HG02763 (cell line): ENCODE measurements at regions not wholly inside any gene's neighbourhood (a gene's known extent, or its start where the extent isn't known, plus 50 kb on each side); places are given as distances from the start of the nearest gene placed in this dataset.
"Not testable (repeated sequence)": the region's sequence is repeated elsewhere in the genome, so short reads cannot be mapped to it uniquely, and the experiment has no call there.

Experiments used
- ATAC-seq: cut with Tn5 transposase; IDR thresholded peaks from one replicate; pipeline ENCODE4 v1.9.1; 2021; ENCODE audit warnings: mild to moderate bottlenecking, moderate library complexity; ENCODE audit not compliant: unreplicated experiment

GRCh38 chr7:91397612-91398011 is 133.4 kb downstream of the FZD1 start:
- no peak for ATAC-seq

GRCh38 chr7:91398341-91398740 is 134.1 kb downstream of the FZD1 start:
- ATAC-seq, result no peak

GRCh38 chr7:91405092-91405788 is 141.0 kb downstream of the FZD1 start:
- ATAC-seq, result no peak

DNA sequence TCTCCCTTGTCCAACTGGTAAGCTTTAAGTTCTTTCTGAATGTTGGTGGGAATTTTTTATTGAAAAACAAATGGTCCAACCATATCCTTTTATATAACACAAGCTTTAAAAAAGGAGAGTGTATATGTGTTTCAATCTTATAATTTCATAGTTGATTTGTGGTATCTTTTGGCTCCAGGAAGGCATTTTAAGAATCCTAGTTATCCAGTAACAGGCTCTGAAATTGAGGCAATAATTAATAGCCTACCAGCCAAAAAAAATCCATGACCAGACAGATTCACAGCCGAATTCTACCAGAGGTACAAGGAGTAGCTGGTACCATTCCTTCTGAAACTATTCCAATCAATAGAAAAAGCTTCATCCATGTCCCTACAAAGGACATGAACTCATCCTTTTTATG is 141.6 kb downstream of the FZD1 start:
- ATAC-seq, result not testable (repeated sequence)

DNA sequence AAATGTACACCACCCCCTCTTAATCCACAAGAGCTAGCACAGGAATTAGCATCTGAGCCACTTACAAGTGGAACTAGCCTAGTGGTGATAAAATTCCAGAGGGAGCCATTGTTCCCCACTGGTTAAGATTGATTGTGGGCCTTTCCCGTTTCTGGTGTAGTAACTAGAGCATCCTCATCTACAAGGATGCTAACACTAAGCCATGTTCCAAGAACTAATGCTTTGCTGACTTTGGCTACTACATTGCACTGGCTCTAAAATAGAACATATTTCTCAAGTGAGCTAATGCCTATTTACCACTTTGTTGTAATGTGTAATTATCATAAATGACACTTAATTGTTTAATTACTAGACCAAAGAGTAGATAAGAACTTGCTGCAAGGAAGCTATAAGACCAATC is 143.7 kb downstream of the FZD1 start:
- ATAC-seq, result no peak

- no peak for ATAC-seq
Observed at GRCh38 chr7:91408388-91409154, 144.3 kb downstream of the FZD1 start.

DNA sequence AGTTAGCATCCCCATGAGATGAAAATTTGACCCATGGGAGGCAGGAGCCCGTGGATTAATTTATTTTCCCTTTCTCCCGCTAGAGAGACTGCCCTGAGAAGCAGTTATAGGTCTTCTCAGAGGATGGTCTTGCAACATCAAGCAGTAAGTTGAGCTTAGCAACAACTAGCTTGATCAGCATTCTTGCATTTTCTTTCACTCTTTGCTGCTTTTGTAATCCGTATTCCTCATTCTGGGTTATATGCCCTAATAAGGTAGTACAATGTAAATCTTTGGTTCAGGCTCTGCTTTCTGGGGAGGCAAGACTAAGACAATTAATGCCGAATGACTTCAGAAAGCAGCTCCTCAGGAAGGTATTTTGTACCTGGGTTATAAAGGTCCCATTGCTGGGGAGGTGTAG is 146.8 kb downstream of the FZD1 start:
- no peak for ATAC-seq

DNA sequence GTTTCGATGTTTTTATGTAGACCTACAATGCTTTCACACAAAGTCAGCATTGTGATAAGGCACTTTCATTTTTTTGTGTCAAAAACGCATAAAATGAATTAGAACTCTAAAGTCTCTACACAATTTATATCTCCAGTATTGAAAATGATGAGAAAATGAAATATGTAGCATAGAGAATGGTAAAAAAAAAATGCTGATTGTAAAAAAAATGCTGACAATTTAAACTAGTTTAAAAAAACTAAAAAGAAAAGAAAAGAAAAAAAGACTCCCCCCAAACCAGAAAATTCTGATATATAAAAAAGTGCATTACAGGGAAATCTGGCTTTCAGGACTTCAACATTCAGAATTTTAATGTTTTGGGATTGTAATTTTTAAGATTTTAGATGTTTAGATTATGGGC is 148.1 kb downstream of the FZD1 start:
- ATAC-seq, result no peak

- no peak for ATAC-seq
Observed at GRCh38 chr7:91414734-91415133, 150.5 kb downstream of the FZD1 start.

DNA sequence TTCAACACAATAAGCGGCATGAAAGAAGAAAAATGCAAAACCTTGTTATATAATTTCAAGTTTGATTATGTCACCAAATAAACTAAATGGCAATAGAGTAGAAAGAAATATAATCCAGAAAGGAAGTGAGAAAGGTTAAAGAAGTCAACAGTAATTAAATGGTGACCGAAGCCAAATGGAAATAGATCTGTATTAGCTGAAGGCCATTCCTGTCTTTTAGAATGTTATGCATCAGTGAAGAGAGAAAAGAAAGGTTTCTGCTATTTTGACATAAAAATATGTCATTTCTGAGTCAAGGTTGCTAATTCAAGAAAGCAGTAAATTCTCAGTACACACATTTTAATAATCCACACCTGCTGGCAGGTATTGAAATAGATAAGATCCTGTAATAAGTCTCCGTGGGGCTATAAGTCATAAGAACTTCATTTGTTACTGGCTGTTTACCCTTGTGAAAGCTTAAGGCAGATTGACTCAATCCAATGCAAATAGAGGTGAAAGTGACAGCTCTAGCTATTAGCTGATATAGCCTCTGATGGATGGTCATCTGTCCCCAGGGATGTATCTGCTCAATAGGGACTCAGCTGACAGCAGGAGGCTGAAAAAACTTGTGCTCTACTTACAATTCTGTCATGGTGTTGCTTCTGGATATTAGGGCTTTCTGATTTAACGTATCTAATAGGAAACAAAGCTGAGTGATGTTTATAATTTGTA is 152.1 kb downstream of the FZD1 start:
- ATAC-seq, result no peak

- ATAC-seq, result no peak
Observed at GRCh38 chr7:91420606-91421005, 156.4 kb downstream of the FZD1 start.

GRCh38 chr7:91421018-91421417 is 156.8 kb downstream of the FZD1 start:
- ATAC-seq, result no peak

DNA sequence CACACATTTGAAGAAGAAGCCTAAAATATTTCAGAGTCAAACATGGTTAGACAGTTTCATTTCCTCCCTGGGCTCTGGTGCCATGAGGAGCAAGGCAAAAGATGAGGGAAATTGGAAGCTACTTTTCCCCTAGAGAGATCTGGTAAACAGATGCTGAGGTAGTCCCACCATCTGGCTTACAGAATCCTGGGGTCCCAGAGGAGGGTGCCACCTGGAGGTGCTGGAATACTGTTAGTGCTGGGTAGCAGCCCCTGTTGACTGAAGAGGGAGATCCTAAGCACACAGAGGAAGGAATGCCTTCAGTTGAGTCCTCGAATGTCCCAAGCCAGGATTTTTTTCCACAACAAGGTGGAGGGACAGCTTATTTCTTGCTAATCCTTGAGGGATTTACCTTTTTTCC is 160.1 kb downstream of the FZD1 start:
- no peak for ATAC-seq

GRCh38 chr7:91425149-91425548 is 160.9 kb downstream of the FZD1 start:
- no peak for ATAC-seq

- no peak for ATAC-seq
Observed at GRCh38 chr7:91427051-91427450, 162.8 kb downstream of the FZD1 start.

DNA sequence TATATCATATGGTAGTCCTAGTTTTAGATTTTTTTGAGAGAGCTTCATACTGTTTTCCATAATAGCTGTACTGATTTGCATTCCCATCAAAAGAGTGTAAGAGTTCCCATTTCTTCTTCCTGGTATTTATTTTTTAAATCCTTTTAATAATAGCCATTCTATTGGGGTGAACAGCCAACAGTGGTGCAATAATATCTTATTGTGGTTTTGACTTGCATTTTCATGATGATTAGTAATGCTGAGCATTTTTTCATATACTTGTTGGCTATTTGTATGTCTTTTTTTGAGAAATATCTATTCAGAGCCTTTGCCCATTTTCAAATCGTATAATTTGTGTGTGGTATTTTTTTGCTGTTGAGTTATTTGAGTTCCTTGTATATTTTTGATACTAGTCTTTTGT is 167.4 kb downstream of the FZD1 start:
- no peak for ATAC-seq

DNA sequence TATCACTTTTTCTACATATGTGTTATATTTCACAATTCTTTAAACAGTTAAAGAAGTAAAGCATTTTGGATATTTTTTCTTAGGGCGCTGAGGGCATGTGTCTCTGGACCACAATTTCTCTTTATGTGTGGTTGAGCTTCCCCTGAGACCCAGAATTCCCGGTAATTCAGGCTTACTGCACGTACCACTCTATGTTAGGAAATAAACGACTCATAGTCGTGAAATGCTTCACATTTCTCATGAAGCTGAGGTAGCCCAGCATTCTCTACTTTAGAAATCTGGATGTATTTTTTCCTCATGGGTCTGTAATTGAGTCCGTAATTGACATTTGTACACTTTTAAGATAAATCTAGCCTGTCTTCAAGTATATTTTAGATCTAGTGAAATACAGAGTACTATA is 170.6 kb downstream of the FZD1 start:
- ATAC-seq, result no peak

GRCh38 chr7:91435381-91436059 is 171.3 kb downstream of the FZD1 start:
- ATAC-seq, result no peak

DNA sequence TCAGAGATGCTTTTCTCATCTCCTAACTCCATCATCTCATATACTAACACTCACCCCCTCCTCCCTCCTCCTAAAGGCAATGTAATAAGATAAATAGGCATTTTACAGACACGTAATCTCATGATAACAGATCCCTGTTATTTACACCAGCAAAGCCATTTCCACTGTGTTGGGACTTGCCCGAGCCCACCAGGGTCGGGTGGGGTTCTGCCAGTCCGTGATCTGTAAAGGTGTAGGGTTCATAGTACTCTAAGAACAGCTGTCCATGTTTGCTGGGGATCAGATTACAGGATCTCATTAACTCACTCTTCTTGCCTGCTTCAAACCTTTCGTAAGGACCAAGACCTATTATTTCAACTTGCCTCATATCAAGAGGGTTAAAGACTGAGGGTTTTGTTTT is 172.4 kb downstream of the FZD1 start:
- no peak for ATAC-seq

DNA sequence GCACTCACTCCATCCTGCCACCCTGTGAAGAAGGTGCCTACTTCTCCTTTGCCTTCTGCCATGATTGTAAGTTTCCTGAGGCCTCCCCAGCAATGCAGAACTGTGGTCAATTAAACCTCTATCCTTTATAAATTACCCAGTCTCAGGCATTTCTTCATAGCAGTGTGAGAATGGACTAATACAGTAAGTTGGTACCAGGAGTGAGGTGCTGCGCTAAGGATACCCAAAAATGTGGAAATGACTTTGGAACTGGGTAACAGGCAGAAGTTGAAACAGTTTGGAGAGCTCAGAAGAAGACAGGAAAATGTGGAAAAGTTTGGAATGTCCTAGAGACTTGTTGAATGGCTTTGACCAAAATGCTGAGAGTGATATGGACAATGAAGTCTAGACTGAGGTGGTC is 176.0 kb downstream of the FZD1 start:
- ATAC-seq, result not testable (repeated sequence)

DNA sequence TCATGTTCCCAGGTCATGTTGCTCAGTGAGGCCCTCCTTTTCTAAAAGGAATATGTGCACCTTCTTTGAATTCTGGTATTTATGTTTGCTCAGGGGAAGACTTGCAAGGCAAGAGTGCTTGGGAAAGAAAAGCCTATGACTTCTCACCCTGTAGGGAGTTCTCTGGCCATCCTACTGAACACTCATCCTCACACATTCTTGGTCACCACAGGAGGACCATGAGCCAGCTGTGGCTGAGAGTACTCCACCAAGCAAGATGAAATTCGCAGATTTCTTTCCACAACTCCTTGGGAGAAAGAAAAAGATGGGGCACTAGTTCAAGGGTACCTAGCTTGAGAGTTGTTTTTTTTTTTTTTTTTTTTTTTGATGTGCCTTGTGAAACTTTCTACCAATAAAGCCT is 179.6 kb downstream of the FZD1 start:
- ATAC-seq, result no peak
